GM18868 (cell line): ENCODE measurements at regions not wholly inside any gene's neighbourhood (a gene's known extent, or its start where the extent isn't known, plus 50 kb on each side); places are given as distances from the start of the nearest gene placed in this dataset.
"Not testable (repeated sequence)": the region's sequence is repeated elsewhere in the genome, so short reads cannot be mapped to it uniquely, and the experiment has no call there.

Experiments
- ATAC-seq: cut with Tn5 transposase; IDR thresholded peaks from one replicate; pipeline ENCODE4 v1.9.1; 2021; ENCODE audit warnings: mild to moderate bottlenecking, moderate library complexity; ENCODE audit not compliant: unreplicated experiment

DNA sequence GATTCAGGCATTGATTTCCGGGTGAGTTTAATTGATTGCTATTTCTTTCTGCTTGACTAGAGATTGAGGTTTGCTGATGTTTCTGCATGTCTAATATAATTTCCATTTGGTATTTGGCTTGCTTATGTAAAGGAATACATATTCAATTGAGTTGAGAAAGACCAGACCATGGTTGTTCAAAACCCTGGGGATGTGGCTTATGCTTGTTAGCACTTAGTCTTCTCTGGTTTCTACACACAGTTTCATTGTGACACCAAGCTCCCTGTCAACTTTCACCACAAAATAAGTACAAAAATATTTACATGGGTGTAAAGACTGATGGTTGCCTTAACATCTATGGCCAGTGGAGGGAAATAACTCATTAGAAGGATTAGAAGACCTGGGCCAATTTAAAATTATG lies 209.6 kb downstream of the CDH26 start:
- ATAC-seq = no peak

DNA sequence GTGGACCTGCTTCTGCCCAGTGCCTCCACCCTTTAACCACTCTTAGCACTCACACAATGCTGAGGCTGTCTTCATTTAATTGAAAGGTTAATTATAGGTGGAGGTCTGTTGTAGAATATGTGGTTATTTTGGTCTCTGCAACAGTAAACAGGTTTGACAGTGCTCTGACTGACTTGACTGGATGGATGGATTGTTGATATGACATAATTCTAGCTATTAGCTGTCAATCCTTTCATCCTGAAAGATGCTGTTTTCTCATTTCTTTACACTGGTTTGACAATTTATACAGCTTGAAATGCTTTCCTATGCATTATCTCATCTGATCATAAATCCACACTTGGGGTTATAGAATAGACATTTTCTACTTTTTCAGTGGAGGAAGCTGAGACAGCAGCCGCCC lies 210.7 kb downstream of the CDH26 start:
- no peak for ATAC-seq

- no peak for ATAC-seq
These were observed 211.9 kb downstream of the CDH26 start for GRCh38 chr20:60170116-60170515.

- no peak for ATAC-seq
These were observed 213.1 kb downstream of the CDH26 start for GRCh38 chr20:60171313-60171712.

DNA sequence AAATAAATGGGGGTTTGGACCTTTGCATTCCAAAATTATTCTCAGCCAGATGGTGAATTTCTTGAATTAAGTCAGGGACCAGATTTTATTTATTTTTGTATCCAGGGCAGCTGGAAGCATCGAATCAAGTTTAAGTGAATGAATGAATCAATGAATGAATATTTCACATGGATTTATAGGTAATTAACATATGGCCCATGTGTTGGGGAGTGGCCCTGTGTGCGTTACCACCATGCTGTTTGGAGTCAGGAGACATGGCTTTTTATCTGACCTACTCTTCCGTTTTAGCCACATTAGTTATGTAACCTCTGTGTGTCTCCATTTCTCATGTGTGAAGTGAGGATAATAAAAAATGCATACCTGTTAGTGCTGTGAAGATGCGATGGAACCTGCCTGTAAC lies 213.5 kb downstream of the CDH26 start:
- no peak for ATAC-seq

DNA sequence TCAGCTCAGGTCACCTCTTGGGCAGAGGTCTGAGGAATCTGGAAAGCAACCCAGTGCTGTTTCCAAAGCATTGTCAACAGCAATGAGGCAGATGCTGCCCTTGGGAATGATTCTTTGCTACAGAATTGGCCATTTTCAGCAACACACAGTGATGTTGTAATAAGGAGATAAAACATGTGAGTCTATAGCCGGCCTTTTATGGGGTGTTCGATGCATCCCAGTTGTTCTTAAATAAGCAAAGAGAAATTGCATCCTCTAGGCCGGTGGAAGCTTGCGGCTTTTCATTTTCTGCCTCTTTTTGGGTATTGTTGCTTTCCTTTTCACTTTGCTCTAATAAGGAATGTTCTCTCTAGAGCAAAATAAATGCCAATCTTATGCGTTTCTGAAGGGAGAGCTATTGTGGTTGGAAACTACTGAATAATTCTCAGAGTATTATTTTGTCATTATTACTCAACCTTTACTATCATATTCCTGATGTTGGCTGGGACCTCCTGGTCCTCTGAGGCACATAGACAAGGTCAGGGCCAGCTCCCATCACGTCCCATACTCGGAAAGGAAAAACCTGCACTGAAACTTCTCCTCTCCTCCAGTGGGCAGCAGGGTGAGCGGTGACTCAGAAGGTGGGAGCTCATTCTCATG lies 214.2 kb downstream of the CDH26 start:
- ATAC-seq = no peak

DNA sequence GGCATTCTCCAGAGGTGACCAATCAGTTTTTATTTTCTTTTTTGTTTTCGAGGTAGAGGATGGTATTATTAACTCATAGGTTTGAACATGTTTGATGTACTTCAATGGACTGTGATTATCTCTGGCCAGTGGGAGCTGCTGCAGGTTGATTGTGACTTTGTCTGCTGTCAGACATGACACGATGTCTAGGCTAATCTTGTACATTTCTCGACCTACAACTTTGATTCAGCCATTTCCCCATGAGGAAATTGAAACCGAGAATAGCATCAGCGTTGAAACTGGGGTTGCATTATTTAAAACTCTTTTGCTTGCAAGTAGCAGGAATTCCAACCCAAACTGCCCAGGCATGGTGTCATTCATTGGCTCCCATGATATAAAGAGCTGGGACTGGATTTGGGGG lies 218.9 kb downstream of the CDH26 start:
- ATAC-seq = no peak

DNA sequence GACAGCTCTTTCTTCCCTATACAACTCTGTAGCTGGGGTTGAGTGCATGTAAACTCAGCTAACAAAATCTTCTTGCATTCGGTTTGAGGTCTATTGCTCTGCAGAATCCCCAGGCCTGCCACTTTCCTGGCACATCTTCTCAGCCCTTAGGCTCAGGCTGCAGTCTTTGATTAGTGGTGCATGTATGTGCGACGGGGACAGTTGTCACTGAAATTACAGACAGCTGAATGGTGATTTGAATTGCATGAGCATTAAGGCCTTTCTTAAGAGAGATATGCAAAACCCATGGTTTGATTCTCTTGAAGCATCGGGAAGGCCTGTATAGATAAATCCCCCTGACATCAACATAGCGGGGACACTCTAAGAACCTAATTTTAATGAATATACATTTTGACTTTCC lies 222.8 kb downstream of the CDH26 start:
- ATAC-seq = no peak

GRCh38 chr20:60186412-60186811 lies 228.2 kb downstream of the CDH26 start:
- ATAC-seq = no peak

DNA sequence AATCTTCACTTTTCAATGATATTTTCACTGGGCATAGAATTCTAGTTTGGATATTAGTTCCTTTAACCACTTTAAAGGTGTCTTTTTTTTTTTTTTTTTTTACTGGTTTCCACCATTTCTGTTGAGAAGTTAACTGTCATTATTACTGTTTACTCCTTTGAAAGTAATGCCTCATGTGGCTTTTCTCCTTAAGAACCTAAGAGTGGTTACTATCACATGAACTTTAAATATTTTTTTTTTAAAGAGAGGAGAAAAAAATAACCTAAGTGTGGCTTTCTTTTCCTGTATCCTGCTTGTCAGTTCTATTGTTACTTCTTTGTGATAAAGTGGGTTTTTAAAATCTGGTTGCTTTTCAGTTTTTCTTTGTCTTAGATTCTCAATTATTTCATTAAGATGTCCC lies 229.5 kb downstream of the CDH26 start:
- ATAC-seq = no peak

- no peak for ATAC-seq
These were observed 232.8 kb downstream of the CDH26 start for GRCh38 chr20:60191014-60191413.

- no peak for ATAC-seq
These were observed 234.1 kb downstream of the CDH26 start for GRCh38 chr20:60192326-60192725.

DNA sequence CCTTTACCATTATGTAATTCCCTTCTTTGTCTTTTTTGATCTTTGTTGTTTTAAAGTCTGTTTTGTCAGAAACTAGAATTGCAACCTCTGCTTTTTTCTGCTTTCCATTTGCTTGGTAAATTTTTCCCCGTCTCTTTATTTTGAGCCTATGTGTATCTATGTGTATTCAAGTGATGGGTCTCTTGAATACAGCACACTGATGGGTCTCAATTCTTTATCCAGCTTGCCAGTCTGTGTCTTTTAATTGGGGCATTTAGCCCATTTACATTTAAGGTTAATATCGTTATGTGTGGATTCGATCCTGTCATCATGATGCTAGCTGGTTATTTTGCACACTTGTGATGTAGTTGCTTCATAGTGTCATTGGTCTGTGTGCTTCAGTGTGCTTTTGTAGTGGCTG lies 240.9 kb downstream of the CDH26 start:
- ATAC-seq = not testable (repeated sequence)

DNA sequence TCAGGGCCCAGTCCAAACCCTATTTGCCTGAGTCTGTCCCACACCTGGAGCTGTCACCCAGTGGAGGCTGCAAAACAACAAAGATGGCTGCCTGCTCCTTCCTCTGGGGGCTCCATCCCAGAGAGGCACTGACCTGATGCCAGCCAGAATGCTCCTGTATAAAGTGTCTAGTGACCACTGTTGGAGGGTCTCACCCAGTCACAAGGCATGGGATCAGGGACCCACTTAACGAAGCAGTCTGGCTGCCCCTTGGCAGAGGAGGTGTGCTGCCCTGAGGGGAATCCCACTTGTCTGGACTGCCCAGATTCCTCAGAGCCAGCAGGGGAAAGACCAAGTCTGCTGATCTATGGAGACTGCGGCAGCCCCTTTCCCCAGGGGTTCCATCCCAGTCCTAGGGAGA lies 241.6 kb downstream of the CDH26 start:
- ATAC-seq = no peak

- no peak for ATAC-seq
These were observed 242.2 kb downstream of the CDH26 start for GRCh38 chr20:60200305-60200918.

DNA sequence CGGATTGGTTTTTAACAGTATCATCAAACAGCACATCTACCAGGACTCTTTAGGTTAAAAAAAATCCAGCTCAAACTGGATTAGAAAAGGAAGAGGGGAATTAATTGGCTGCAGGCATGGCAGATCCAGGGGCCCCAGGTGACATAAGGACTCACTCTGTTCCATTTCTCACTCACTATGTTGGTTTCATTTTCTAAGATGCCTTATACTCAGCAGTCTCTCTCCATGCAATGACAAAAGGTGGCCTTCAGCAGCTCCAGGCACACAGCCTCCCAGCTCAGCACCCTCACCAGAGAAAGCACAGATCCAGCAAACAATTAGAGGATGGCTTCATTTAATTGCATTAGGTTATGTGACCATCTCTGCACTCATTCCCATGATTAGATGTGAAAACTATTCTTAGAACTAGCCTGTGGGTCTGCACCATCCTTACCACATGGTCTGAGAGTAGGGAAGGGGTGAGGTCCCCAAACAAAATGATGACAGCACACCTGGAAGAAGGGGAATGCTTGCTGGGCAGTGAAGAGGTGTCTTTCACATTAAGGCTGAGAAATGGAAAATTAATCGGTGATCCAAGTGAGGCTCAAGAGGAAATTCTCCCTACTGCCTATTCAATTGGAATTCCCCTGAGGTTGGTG lies 243.1 kb downstream of the CDH26 start:
- ATAC-seq = no peak

- no peak for ATAC-seq
These were observed 243.8 kb downstream of the CDH26 start for GRCh38 chr20:60202046-60202445.

- no peak for ATAC-seq
These were observed 245.2 kb downstream of the CDH26 start for GRCh38 chr20:60203451-60203850.

GRCh38 chr20:60204601-60205000 lies 246.4 kb downstream of the CDH26 start:
- no peak for ATAC-seq

DNA sequence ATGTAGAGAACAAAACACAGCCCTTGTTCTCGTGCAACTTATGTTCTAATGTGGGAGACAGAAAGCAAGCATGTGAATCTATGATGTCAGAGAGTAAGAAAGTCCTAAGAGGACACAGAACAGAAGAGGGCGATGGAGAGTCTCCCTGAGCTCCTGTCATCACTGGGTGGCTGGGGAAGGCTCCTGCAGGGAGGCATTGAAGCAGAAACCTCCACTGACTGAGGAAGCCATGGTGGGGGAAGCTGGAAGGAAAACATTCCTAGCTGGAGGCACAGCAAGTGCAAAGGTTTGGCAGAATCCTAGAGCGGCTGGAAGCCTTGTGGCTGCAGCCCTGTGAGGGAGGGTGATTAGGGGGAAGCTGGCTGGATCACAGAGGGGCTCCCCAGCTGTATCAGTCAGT lies 248.0 kb downstream of the CDH26 start:
- no peak for ATAC-seq

DNA sequence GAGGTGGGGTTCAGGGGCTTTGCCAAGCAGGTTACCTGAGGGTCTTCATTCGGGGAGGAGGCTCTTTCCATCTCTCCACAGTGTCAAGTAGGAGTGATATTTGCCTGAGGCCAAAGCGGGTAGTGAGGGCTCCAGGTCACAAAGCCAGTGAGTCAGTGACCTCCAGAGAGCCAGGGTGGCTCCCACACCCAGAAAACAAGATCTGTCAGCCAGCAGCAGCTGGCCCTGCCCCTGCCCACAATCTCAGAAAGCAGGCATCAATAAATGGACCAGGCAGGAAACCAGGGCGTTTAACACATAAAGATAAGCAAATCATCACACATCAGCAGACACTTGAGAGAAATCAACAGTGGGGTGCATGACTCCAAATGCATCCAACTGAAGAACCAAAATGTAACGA lies 250.8 kb downstream of the CDH26 start:
- ATAC-seq = no peak

DNA sequence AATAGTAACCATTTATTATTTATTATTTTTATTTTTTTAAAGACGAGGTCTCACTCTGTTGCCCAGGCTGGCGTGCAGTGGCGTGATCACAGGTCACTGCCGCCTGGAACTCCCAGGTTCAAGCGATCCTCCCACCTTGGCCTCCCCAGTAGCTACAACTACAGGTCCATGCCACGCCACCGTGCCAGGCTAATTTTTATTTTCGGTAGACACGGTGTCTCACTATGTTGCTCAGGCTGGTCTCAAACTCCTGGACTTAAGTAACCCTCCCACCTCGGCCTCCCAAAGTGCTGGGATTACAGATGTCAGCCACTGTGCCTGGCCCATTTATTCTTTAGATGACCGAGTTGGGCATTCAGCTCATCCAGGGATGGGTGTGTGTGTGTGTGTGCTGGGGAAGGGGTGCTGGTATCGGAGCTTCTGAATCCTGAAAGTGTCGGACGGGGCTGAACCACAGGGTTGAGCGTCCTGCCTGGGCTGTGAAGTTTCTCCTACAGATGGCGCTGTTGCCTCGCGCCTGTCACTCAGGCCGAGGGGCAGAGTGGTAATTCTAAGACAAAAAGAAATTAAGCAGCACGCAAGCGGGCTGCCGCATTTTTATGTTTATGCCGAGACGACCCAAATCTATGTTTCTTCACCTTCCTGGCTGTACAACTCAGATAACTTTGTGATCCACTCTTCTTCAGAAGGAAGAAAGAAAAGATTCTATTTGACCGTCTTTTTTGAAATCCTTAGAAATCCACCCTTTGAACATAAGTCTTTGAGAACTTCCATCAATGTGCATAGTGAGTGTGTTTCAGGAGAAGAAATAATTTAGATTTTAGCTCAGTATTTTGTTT lies 252.8 kb downstream of the CDH26 start:
- ATAC-seq = peak; percentile 77
